Gastrocnemius medialis (tissue), 4 donors: ENCODE measurements at regions not wholly inside any gene's neighbourhood (a gene's known extent, or its start where the extent isn't known, plus 50 kb on each side); places are given as distances from the start of the nearest gene placed in this dataset.

Experiments
- POLR2A ChIP-seq, 2 donors: fragments of 450-650 bp; IDR thresholded peaks; one replicate each; pipeline ENCODE4 v1.6.1; 2017; ENCODE audit warnings: antibody characterized with exemption in 2 of 2, mild to moderate bottlenecking in 2 of 2, moderate library complexity in 2 of 2
- TF ChIP-seq, protein P1 (sequence below), 5 experiments: fragments of 450-650 bp in 3 of 5; fragments of 200-600 bp in 2 of 5; sonication (generic) in 2 of 5; IDR thresholded peaks in 4 of 5; conservative IDR thresholded peaks in 1 of 5; 1 replicate in 4 of 5; 2 replicates in 1 of 5; pipeline ENCODE4 v1.5.1; 2016 to 2019; ENCODE audit warnings: antibody characterized with exemption in 5 of 5, mild to moderate bottlenecking in 3 of 5, moderate library complexity in 3 of 5

DNA sequence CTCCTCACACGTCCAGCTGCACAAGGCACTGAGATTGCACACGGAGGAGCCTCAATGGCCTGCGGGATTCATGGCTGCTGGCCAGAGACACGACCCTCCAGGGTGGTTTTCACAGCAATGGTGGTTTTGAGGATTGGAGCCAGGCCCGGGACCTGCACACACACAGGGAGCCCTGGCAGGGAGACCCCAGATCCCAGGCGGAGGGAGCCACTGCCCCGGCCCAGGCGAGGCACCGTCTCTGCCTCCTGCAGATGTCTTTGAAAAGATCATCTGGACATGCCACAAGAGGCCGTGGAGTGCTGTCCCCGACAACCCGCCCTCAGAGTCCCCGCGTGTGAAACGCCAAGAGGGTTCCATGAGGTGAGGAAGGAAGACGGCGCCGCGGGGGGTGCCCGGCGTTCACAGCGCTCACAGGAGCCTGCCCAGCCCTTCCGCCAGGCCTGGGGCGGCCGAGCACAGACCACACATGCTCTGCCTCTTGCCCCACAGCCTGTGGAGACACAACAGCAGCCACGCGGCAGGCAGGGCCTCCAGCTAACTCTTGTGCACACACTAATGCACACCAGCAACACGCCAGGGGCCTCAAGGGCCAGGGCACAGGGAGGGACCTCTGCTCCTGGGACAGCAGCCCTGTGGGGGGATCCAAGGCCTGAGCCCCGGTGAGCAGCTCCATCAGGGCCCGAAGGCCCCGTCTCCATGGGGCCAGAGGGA lies 72.8 kb upstream of the CTDP1 start:
- TF ChIP-seq, protein P1, sequence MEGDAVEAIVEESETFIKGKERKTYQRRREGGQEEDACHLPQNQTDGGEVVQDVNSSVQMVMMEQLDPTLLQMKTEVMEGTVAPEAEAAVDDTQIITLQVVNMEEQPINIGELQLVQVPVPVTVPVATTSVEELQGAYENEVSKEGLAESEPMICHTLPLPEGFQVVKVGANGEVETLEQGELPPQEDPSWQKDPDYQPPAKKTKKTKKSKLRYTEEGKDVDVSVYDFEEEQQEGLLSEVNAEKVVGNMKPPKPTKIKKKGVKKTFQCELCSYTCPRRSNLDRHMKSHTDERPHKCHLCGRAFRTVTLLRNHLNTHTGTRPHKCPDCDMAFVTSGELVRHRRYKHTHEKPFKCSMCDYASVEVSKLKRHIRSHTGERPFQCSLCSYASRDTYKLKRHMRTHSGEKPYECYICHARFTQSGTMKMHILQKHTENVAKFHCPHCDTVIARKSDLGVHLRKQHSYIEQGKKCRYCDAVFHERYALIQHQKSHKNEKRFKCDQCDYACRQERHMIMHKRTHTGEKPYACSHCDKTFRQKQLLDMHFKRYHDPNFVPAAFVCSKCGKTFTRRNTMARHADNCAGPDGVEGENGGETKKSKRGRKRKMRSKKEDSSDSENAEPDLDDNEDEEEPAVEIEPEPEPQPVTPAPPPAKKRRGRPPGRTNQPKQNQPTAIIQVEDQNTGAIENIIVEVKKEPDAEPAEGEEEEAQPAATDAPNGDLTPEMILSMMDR (IDR thresholded peaks at IDR 0.05 in 4 of 5, conservative IDR thresholded peaks at IDR 0.05 in 1 of 5) = no peak
- no peak for TF ChIP-seq POLR2A (IDR thresholded peaks at IDR 0.05)
